GM21515 (cell line): ENCODE measurements at regions not wholly inside any gene's neighbourhood (a gene's known extent, or its start where the extent isn't known, plus 50 kb on each side); places are given as distances from the start of the nearest gene placed in this dataset.

Experiments used
- ATAC-seq: cut with Tn5 transposase; IDR thresholded peaks from one replicate; pipeline ENCODE4 v1.9.1; 2021; ENCODE audit not compliant: unreplicated experiment

- no peak for ATAC-seq
Observed at GRCh38 chr14:22010545-22011252, 337.1 kb upstream of the OR4E1 start.

GRCh38 chr14:22008766-22009165, 335.1 kb upstream of the OR4E1 start:
- no peak for ATAC-seq

- no peak for ATAC-seq
Observed at GRCh38 chr14:22007784-22008412, 334.3 kb upstream of the OR4E1 start.

GRCh38 chr14:22007363-22007762, 333.7 kb upstream of the OR4E1 start:
- no peak for ATAC-seq

- no peak for ATAC-seq
Observed at GRCh38 chr14:22003461-22003860, 329.8 kb upstream of the OR4E1 start.

- ATAC-seq: no peak
Observed at GRCh38 chr14:22002860-22003284, 329.3 kb upstream of the OR4E1 start.

GRCh38 chr14:21999402-21999801, 325.8 kb upstream of the OR4E1 start:
- no peak for ATAC-seq

GRCh38 chr14:21997300-21997699, 323.7 kb upstream of the OR4E1 start:
- no peak for ATAC-seq

GRCh38 chr14:21995332-21995731, 321.7 kb upstream of the OR4E1 start:
- ATAC-seq: no peak

- no peak for ATAC-seq
Observed at GRCh38 chr14:21993837-21994236, 320.2 kb upstream of the OR4E1 start.

- ATAC-seq: no peak
Observed at GRCh38 chr14:21993070-21993469, 319.5 kb upstream of the OR4E1 start.

GRCh38 chr14:21991130-21991529, 317.5 kb upstream of the OR4E1 start:
- ATAC-seq: no peak

GRCh38 chr14:21990116-21990515, 316.5 kb upstream of the OR4E1 start:
- no peak for ATAC-seq

- ATAC-seq: no peak
Observed at GRCh38 chr14:21989090-21989489, 315.5 kb upstream of the OR4E1 start.

- ATAC-seq: no peak
Observed at GRCh38 chr14:21988413-21988812, 314.8 kb upstream of the OR4E1 start.

GRCh38 chr14:21987937-21988336, 314.3 kb upstream of the OR4E1 start:
- no peak for ATAC-seq

GRCh38 chr14:21985081-21985480, 311.5 kb upstream of the OR4E1 start:
- ATAC-seq: no peak

GRCh38 chr14:21978999-21979314, 305.3 kb upstream of the OR4E1 start:
- ATAC-seq: no peak

GRCh38 chr14:21978184-21978998, 304.8 kb upstream of the OR4E1 start:
- ATAC-seq: no peak

GRCh38 chr14:21974741-21975140, 301.1 kb upstream of the OR4E1 start:
- ATAC-seq: no peak

- ATAC-seq: no peak
Observed at GRCh38 chr14:21965042-21965441, 291.4 kb upstream of the OR4E1 start.

GRCh38 chr14:21964180-21964579, 290.6 kb upstream of the OR4E1 start:
- no peak for ATAC-seq
